ENCODE measurements at regions not wholly inside any gene's neighbourhood (a gene's known extent, or its start where the extent isn't known, plus 50 kb on each side); places are given as distances from the start of the nearest gene placed in this dataset.

- Histone ChIP-seq H3K4me2 (replicated peaks; ENCODE audit: low read depth, low read length, poor library complexity, severe bottlenecking) (no peak overlapping the region), H2AFZ (ENCODE audit: insufficient read depth, low read depth, low read length, poor library complexity, severe bottlenecking) (no peak overlapping the region), H3K27me3 (replicated peaks in 1 of 4; ENCODE audit: control extremely low read depth in 1 of 4, control insufficient read depth in 3 of 4, insufficient read depth in 4 of 4, low read length in 3 of 4) (no peaks in the 10 kb centered on the region), H3K9ac (ENCODE audit: low read length) (no peak overlapping the region), H4K20me1 (ENCODE audit: control insufficient read depth, insufficient read depth, low read length, poor library complexity, severe bottlenecking) (no peaks in the 10 kb centered on the region), H3K79me2 (ENCODE audit: control insufficient read depth, insufficient read depth, low read length) (no peaks in the 10 kb centered on the region), H3K9me3 (ENCODE audit: control extremely low read depth in 1 of 3, control insufficient read depth in 2 of 3, insufficient read depth in 1 of 3, low read length in 2 of 3) (no peaks in the 10 kb centered on the region), H3K27ac (ENCODE audit: low read length in 2 of 2) (no peak overlapping the region), H3K36me3 (replicated peaks in 1 of 2; ENCODE audit: control extremely low read depth in 1 of 2, control insufficient read depth in 1 of 2, extremely low read depth in 1 of 2, insufficient read depth in 2 of 2, low read length in 1 of 2) (no peaks in the 10 kb centered on the region), H3K4me1 (ENCODE audit: control insufficient read depth in 2 of 2, insufficient read depth in 2 of 2, low read length in 2 of 2) (no peaks in the 10 kb centered on the region), H3K4me3 (ENCODE audit: control extremely low read depth in 1 of 5, extremely low read depth in 1 of 5, insufficient read depth in 1 of 5, low read depth in 2 of 5, low read length in 4 of 5) (no peak overlapping the region)
- H3K4me1 Mint-ChIP-seq = no peaks in the 10 kb centered on the region
- no peak for DNase-seq
- H3K9me3 Mint-ChIP-seq (ENCODE audit: insufficient read depth) = no peaks in the 10 kb centered on the region
- H3K27ac Mint-ChIP-seq = no peak overlapping the region
- no peak for TF ChIP-seq CTCF (IDR thresholded peaks at IDR 0.05)
- TF ChIP-seq EZH2 (IDR thresholded peaks at IDR 0.05; ENCODE audit: borderline replicate concordance, insufficient read depth, low read depth, low read length, poor library complexity, severe bottlenecking) = no peak
- no peak overlapping the region for H3K4me3 Mint-ChIP-seq
- ChIA-PET POLR2A (no interaction called here), CTCF (no interaction called here)
- no CpG with 5 or more reads among the region's 3 CpGs for WGBS (ENCODE audit: insufficient coverage)
- H3K27me3 Mint-ChIP-seq = no peaks in the 10 kb centered on the region
- no peak for ATAC-seq (ENCODE audit: low read depth)
- intact Hi-C loops (cut with micrococcal nuclease) = no loop called here
Observed at GRCh38 chr7:41416208-41416595, 286.7 kb downstream of the INHBA start.

GRCh38 chr7:41415471-41416207 lies 287.3 kb downstream of the INHBA start:
- no peak overlapping the region for H3K4me3 Mint-ChIP-seq
- no peak overlapping the region for H3K27ac ChIP-seq (ENCODE audit: low read length in 2 of 2)
- WGBS (ENCODE audit: insufficient coverage) = 78% methylated on average over 2 of the region's 5 CpGs
- no peaks in the 10 kb centered on the region for H3K9me3 Mint-ChIP-seq (ENCODE audit: insufficient read depth)
- H3K4me3 ChIP-seq (ENCODE audit: control extremely low read depth in 1 of 5, extremely low read depth in 1 of 5, insufficient read depth in 1 of 5, low read depth in 2 of 5, low read length in 4 of 5) = no peak overlapping the region
- TF ChIP-seq EZH2 (IDR thresholded peaks at IDR 0.05; ENCODE audit: borderline replicate concordance, insufficient read depth, low read depth, low read length, poor library complexity, severe bottlenecking) = no peak
- no peak for TF ChIP-seq CTCF (IDR thresholded peaks at IDR 0.05)
- no peak overlapping the region for H3K27ac Mint-ChIP-seq
- no peak overlapping the region for H3K4me2 ChIP-seq (replicated peaks; ENCODE audit: low read depth, low read length, poor library complexity, severe bottlenecking)
- no peak overlapping the region for H2AFZ ChIP-seq (ENCODE audit: insufficient read depth, low read depth, low read length, poor library complexity, severe bottlenecking)
- CTCF ChIA-PET = no interaction called here
- no peaks in the 10 kb centered on the region for H4K20me1 ChIP-seq (ENCODE audit: control insufficient read depth, insufficient read depth, low read length, poor library complexity, severe bottlenecking)
- no peaks in the 10 kb centered on the region for H3K79me2 ChIP-seq (ENCODE audit: control insufficient read depth, insufficient read depth, low read length)
- intact Hi-C loops (cut with micrococcal nuclease) = no loop called here
- POLR2A ChIA-PET = no interaction called here
- DNase-seq = no peak
- no peaks in the 10 kb centered on the region for H3K4me1 ChIP-seq (ENCODE audit: control insufficient read depth in 2 of 2, insufficient read depth in 2 of 2, low read length in 2 of 2)
- no peak overlapping the region for H3K9ac ChIP-seq (ENCODE audit: low read length)
- no peaks in the 10 kb centered on the region for H3K27me3 ChIP-seq (replicated peaks in 1 of 4; ENCODE audit: control extremely low read depth in 1 of 4, control insufficient read depth in 3 of 4, insufficient read depth in 4 of 4, low read length in 3 of 4)
- no peaks in the 10 kb centered on the region for H3K4me1 Mint-ChIP-seq
- H3K27me3 Mint-ChIP-seq = no peaks in the 10 kb centered on the region
- H3K9me3 ChIP-seq (ENCODE audit: control extremely low read depth in 1 of 3, control insufficient read depth in 2 of 3, insufficient read depth in 1 of 3, low read length in 2 of 3) = no peaks in the 10 kb centered on the region
- H3K36me3 ChIP-seq (replicated peaks in 1 of 2; ENCODE audit: control extremely low read depth in 1 of 2, control insufficient read depth in 1 of 2, extremely low read depth in 1 of 2, insufficient read depth in 2 of 2, low read length in 1 of 2) = no peaks in the 10 kb centered on the region
- ATAC-seq (ENCODE audit: low read depth) = no peak
